ENCODE measurements at regions not wholly inside any gene's neighbourhood (a gene's known extent, or its start where the extent isn't known, plus 50 kb on each side); places are given as distances from the start of the nearest gene placed in this dataset.

- DNase-seq (ENCODE audit: low read depth, low spot score) (no peak), FAIRE-seq (no peak)
- H2AFZ ChIP-seq (ENCODE audit: low read depth, low read length) = no peak overlapping the region
- H4K20me1 ChIP-seq (replicated peaks; ENCODE audit: control insufficient read depth, extremely low read depth, insufficient read depth, low read length) = no peaks in the 10 kb centered on the region
- H3K36me3 ChIP-seq (ENCODE audit: control insufficient read depth in 2 of 2, extremely low read depth in 1 of 2, insufficient read depth in 2 of 2, low read length in 2 of 2) = no peaks in the 10 kb centered on the region
- H3K9ac ChIP-seq (replicated peaks; ENCODE audit: extremely low read depth, insufficient read depth, low read length) = no peak overlapping the region
- peaks cover 14% of the 10 kb centered on the region for H3K4me1 ChIP-seq (ENCODE audit: control insufficient read depth, extremely low read depth, insufficient read depth, low read length)
- H3K4me2 ChIP-seq (ENCODE audit: insufficient read depth, low read length) = no peak overlapping the region
- no TSS peak for BruUV-seq (replicated peaks)
- POLR2A ChIA-PET = interaction anchor here (0.6 kb wide), 1 partner anchor 139 kb away, joined by 3 read pairs; no protein-coding TSS in a partner anchor
- H3K9me1 ChIP-seq (replicated peaks; ENCODE audit: control insufficient read depth, extremely low read depth, insufficient read depth, low read length) = no peaks in the 10 kb centered on the region
- H3K27ac ChIP-seq (ENCODE audit: insufficient read depth, low read depth, low read length) = no peak overlapping the region
- no peaks in the 10 kb centered on the region for H3K9me3 ChIP-seq (replicated peaks; ENCODE audit: control insufficient read depth, insufficient read depth, low read length)
- CTCF ChIA-PET = no interaction called here
- no peaks in the 10 kb centered on the region for H3K79me2 ChIP-seq (ENCODE audit: control insufficient read depth, insufficient read depth, low read length)
- H3K4me3 ChIP-seq (replicated peaks in 1 of 3; ENCODE audit: insufficient read depth in 1 of 3, low read depth in 1 of 3, low read length in 3 of 3) = no peak overlapping the region
- no peaks in the 10 kb centered on the region for H3K27me3 ChIP-seq (ENCODE audit: control insufficient read depth in 2 of 2, insufficient read depth in 2 of 2, low read length in 2 of 2)
- dilution Hi-C loops (cut with MboI; ENCODE audit: extremely low pct_ligation_motif_present, low sequenced_read_pairs) = no loop called here
- TF ChIP-seq MAX (IDR thresholded peaks at IDR 0.05; ENCODE audit: insufficient read depth, insufficient read length) (no peak), GATA2 (IDR thresholded peaks at IDR 0.05; ENCODE audit: insufficient read depth, insufficient read length, low read depth, low read length) (no peak), POLR2A (IDR thresholded peaks at IDR 0.05; ENCODE audit: low read depth, low read length) (no peak), FOS (IDR thresholded peaks at IDR 0.05; ENCODE audit: borderline replicate concordance, insufficient read depth, low read length) (no peak), JUN (IDR thresholded peaks at IDR 0.05; ENCODE audit: borderline replicate concordance, insufficient read depth, insufficient read length, low read depth) (no peak), POLR2AphosphoS5 (IDR thresholded peaks at IDR 0.05; ENCODE audit: insufficient read depth, low read depth, low read length) (no peak), MYC (IDR thresholded peaks at IDR 0.05; ENCODE audit: low read depth, low read length) (no peak), CTCF (IDR thresholded peaks at IDR 0.05; ENCODE audit: extremely low read depth in 1 of 2, insufficient read depth in 1 of 2, low read depth in 1 of 2, low read length in 2 of 2) (no peak), EZH2 (IDR thresholded peaks at IDR 0.05; ENCODE audit: borderline replicate concordance, low read depth, low read length, severe bottlenecking) (no peak)
- intact Hi-C loops (cut with micrococcal nuclease) = no loop called here
Measured at GRCh38 chr5:124912638-124913328, 166.3 kb upstream of the ZNF608 start.

All from endothelial cell of umbilical vein (primary cell).